Mesothelial cell of epicardium (in vitro differentiated cells): ENCODE measurements at regions not wholly inside any gene's neighbourhood (a gene's known extent, or its start where the extent isn't known, plus 50 kb on each side); places are given as distances from the start of the nearest gene placed in this dataset.

Experiments
- DNase-seq, 2 experiments: peaks; one replicate each; pipeline ENCODE4 v3.0.0; 2021; ENCODE audit warnings: low spot score in 2 of 2; ENCODE audit not compliant: unreplicated experiment in 2 of 2
- H3K27ac Mint-ChIP-seq: 2 replicates; pipeline ENCODE4 v1.8.0; 2021; ENCODE audit warnings: mixed read lengths
- H3K27me3 Mint-ChIP-seq: 2 replicates; pipeline ENCODE4 v1.8.0; 2021; ENCODE audit warnings: low read depth, mixed read lengths
- H3K36me3 Mint-ChIP-seq: 2 replicates; pipeline ENCODE4 v1.8.0; 2021; ENCODE audit warnings: mixed read lengths
- H3K4me1 Mint-ChIP-seq: 2 replicates; pipeline ENCODE4 v1.8.0; 2021; ENCODE audit warnings: mixed read lengths
- H3K4me3 Mint-ChIP-seq: 2 replicates; pipeline ENCODE4 v1.8.0; 2021; ENCODE audit warnings: mild to moderate bottlenecking, moderate library complexity, mixed read lengths
- H3K9me3 Mint-ChIP-seq: 2 replicates; pipeline ENCODE4 v1.8.0; 2021; ENCODE audit warnings: mixed read lengths
- CTCF ChIP-seq: fragments of 200-600 bp; sonication (generic); IDR thresholded peaks from one replicate; pipeline ENCODE4 v1.5.0; 2021; ENCODE audit warnings: antibody characterized with exemption; ENCODE audit not compliant: unreplicated experiment

- no peak for DNase-seq
- TF ChIP-seq CTCF, result no peak
- Mint-ChIP-seq H3K9me3 (peaks cover 27% of the 10 kb centered on the region), H3K4me3 (no peak overlapping the region), H3K27ac (no peak overlapping the region), H3K36me3 (peaks cover 10% of the 10 kb centered on the region), H3K27me3 (no peaks in the 10 kb centered on the region), H3K4me1 (peaks cover 6% of the 10 kb centered on the region)
These were observed 120.7 kb upstream of the MED13L start for GRCh38 chr12:116398193-116398592.

- no peak for TF ChIP-seq CTCF
- Mint-ChIP-seq H3K4me3 (no peak overlapping the region), H3K36me3 (peaks cover 10% of the 10 kb centered on the region), H3K27me3 (no peaks in the 10 kb centered on the region), H3K27ac (no peak overlapping the region), H3K4me1 (peaks cover 6% of the 10 kb centered on the region), H3K9me3 (peaks cover 27% of the 10 kb centered on the region)
- no peak for DNase-seq
These were observed 121.6 kb upstream of the MED13L start for GRCh38 chr12:116399055-116399454.

GRCh38 chr12:116400636-116401372 lies 123.3 kb upstream of the MED13L start:
- Mint-ChIP-seq H3K4me3 (no peak overlapping the region), H3K27me3 (no peaks in the 10 kb centered on the region), H3K36me3 (peaks cover 10% of the 10 kb centered on the region), H3K4me1 (peaks cover 6% of the 10 kb centered on the region), H3K9me3 (peaks cover 24% of the 10 kb centered on the region), H3K27ac (no peak overlapping the region)
- DNase-seq, result no peak
- no peak for TF ChIP-seq CTCF

- Mint-ChIP-seq H3K27ac (no peak overlapping the region), H3K4me1 (peaks cover 9% of the 10 kb centered on the region), H3K27me3 (no peaks in the 10 kb centered on the region), H3K36me3 (peaks cover 10% of the 10 kb centered on the region), H3K9me3 (peaks cover 24% of the 10 kb centered on the region), H3K4me3 (no peak overlapping the region)
- DNase-seq, result no peak
- no peak for TF ChIP-seq CTCF
These were observed 124.1 kb upstream of the MED13L start for GRCh38 chr12:116401565-116401964.

- TF ChIP-seq CTCF, result no peak
- H3K27ac Mint-ChIP-seq, result no peak overlapping the region
- H3K4me1 Mint-ChIP-seq, result peaks cover 12% of the 10 kb centered on the region
- H3K4me3 Mint-ChIP-seq, result no peak overlapping the region
- peaks cover 24% of the 10 kb centered on the region for H3K9me3 Mint-ChIP-seq
- H3K27me3 Mint-ChIP-seq, result no peaks in the 10 kb centered on the region
- H3K36me3 Mint-ChIP-seq, result peaks cover 10% of the 10 kb centered on the region
- no peak for DNase-seq
These were observed 124.9 kb upstream of the MED13L start for GRCh38 chr12:116402163-116402939.
